ENCODE measurements at regions not wholly inside any gene's neighbourhood (a gene's known extent, or its start where the extent isn't known, plus 50 kb on each side); places are given as distances from the start of the nearest gene placed in this dataset.

DNA sequence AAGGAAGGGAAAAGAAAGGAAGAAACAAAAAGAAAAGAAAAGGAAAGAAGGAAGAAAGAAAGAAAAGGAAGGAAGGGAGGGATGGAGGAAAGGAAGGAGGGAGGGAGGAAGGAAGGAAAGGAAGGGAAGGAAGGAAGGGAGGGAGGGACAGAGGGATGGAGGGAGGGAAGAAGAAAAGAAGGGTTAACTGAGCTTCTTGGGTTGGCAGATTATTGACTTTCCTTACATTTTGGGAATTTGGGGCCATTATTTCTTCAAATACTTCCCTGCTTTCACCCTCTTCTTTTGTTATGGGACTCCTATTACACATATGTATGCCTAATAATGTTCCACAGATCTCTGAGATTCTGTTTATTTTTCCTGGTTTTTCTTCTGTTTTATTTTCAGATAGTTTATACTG, 285.6 kb downstream of the KCNJ2 start:
- TF ChIP-seq POLR2A (IDR thresholded peaks at IDR 0.05; ENCODE audit: low read depth, low read length) (no peak), MXI1 (IDR thresholded peaks at IDR 0.05; ENCODE audit: borderline replicate concordance, low read depth, low read length) (no peak), RAD21 (IDR thresholded peaks at IDR 0.05; ENCODE audit: low read length) (no peak), NFE2L2 (IDR thresholded peaks at IDR 0.05; ENCODE audit: low read depth, low read length) (no peak), MAFK (IDR thresholded peaks at IDR 0.05; ENCODE audit: low read depth, low read length) (no peak), ELK1 (IDR thresholded peaks at IDR 0.05; ENCODE audit: borderline replicate concordance, low read depth, low read length) (no peak), CEBPB (IDR thresholded peaks at IDR 0.05; ENCODE audit: low read depth, low read length) (no peak)
- TF ChIP-seq, protein P1, sequence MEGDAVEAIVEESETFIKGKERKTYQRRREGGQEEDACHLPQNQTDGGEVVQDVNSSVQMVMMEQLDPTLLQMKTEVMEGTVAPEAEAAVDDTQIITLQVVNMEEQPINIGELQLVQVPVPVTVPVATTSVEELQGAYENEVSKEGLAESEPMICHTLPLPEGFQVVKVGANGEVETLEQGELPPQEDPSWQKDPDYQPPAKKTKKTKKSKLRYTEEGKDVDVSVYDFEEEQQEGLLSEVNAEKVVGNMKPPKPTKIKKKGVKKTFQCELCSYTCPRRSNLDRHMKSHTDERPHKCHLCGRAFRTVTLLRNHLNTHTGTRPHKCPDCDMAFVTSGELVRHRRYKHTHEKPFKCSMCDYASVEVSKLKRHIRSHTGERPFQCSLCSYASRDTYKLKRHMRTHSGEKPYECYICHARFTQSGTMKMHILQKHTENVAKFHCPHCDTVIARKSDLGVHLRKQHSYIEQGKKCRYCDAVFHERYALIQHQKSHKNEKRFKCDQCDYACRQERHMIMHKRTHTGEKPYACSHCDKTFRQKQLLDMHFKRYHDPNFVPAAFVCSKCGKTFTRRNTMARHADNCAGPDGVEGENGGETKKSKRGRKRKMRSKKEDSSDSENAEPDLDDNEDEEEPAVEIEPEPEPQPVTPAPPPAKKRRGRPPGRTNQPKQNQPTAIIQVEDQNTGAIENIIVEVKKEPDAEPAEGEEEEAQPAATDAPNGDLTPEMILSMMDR (conservative IDR thresholded peaks at IDR 0.05; ENCODE audit: low read depth, low read length): no peak

Measured in IMR-90 (cell line).